HG03432 (cell line): ENCODE measurements at regions not wholly inside any gene's neighbourhood (a gene's known extent, or its start where the extent isn't known, plus 50 kb on each side); places are given as distances from the start of the nearest gene placed in this dataset.
"Not testable (repeated sequence)": the region's sequence is repeated elsewhere in the genome, so short reads cannot be mapped to it uniquely, and the experiment has no call there.

Experiments used
- ATAC-seq: cut with Tn5 transposase; IDR thresholded peaks from one replicate; pipeline ENCODE4 v1.9.1; 2021; ENCODE audit warnings: mild to moderate bottlenecking, moderate library complexity; ENCODE audit not compliant: unreplicated experiment

DNA sequence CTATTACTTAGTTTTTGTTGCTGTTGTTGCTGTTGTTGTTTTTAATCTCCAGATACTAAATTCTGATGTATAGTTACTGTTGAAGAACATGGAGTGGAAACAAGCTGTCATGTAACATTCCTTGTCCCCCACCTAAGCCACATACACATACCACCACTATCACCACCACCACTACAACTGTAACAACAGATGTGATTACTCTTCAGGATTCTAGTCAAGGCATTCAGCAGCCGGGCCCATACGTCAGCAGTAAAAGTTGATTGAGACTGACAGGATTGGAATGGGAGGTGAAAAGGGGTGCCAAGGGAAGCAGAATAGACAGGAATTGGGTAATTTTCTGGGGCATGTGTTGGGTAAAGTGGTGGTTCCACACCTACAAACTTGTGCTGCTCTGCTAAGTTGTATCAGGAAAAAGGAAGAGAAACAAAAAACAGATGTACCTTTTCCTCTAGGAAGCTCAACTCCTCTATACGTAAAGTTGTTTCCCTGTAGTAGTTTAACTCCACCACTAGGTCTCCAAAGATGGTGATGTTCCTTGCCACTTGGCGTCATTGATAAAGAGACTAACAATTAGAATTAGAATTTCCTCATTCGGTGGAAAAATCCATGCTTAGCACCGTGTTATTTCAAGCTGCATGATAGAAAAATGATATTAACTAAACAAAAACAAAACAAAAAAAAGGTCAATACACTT lies 138.6 kb downstream of the ARRDC3 start:
- ATAC-seq: no peak

DNA sequence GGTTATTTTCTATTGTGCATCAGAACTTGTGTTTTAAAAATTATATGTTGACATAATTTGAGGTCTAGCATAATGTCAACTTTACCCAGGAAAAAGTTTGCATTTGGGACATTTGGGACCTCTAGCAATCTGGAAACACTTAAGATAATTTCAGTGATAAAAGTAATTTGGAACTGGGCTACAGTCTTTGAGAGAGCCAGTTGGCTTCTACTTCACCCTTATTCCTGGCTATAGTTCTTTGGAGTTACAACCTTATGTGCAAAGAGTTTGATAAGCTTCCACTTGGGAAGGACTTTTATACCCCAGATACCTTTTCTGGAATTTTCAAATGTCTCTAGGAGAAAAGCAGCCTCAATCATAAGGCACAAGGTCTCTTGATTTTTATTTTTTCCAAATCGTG lies 139.3 kb downstream of the ARRDC3 start:
- no peak for ATAC-seq

DNA sequence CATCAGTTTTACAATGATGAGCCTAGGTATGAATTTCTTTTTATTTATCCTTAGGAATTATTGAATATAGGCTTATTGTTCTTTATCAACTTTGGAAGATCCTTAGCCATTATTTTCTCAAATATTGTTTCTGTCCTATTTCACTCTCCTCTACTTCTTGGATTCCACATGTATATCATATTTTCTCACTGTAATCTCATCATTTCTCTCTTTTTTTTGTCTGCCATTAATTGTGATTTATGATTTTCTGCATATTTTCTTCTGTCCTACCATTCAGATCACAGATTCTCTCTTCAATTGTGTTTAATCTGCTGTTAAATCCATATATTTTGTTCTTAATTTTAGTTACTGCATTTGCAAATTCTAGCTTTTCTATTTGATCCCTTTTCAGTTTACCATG lies 139.8 kb downstream of the ARRDC3 start:
- ATAC-seq: no peak

DNA sequence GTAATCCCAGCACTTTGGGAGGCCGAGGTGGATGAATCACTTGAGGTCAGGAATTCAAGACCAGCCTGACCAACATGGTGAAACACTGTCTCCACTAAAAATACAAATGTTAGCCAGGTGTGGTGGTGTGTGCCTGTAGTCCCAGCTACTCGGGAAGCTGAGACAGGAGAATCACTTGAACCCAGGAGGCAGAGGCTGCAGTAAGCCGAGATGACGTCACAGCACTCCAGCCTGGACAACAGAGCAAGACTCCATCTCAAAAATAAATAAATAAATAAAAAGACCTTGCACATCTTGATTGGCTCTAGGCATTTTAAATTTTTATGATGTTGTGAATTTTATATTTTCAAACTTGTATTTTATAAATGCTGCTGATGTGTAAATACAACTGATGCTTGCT lies 141.7 kb downstream of the ARRDC3 start:
- ATAC-seq: not testable (repeated sequence)

DNA sequence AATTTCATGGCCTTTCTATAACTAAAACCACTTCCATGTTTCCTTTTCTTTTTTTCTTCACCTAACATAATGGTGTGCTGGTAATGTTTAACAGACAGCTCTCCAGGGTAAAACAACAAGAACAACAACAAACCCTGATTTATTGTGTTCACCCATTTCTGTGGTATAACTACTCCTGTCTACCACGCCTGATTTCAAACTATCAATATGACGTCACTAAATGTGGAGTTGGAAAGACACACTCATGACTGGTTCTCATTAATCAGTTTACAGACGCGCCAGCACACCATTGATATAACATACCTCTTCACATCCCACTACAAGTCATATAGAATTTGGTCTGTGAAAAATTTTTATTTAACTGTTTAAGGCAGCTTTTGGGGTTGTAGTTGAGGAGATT lies 142.9 kb downstream of the ARRDC3 start:
- ATAC-seq: no peak

DNA sequence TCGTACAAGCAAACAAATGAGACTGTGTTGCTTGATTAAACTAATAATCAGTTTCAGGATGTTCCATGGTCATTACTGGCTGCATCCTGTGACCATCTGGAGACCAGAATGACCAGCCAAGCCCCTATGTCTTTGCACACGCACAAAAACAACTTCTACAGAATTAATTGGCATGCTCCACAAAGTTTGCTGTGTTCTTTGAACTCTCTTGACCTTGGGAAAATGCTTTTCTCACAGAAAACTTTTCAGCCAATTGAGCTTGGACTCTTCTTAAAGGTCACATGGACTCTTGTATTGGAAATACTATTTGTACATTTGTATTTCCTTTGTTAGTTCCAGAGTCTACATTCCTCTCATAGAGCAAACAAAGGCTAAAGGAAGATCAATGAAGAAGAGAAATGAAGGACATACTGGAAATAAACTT lies 147.8 kb downstream of the ARRDC3 start:
- ATAC-seq: no peak

DNA sequence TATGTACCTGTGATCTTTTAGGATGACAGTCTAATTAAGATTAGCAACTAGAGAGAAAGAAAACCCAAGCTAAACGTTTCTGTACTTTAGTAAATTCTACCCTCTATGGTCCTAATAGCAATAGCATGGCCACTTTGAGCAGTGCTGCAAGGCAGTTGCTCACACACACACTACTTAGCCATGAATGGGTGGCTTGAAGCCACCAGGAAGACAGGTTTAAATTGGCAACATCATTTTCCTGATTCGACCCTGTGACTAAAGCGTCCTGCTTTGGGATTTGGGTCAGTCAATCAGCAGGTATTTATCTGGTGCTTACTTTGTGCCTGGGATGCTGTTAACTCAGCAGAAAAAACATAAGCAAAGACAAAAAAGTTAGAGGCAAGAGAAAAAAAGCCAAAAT lies 150.6 kb downstream of the ARRDC3 start:
- no peak for ATAC-seq

DNA sequence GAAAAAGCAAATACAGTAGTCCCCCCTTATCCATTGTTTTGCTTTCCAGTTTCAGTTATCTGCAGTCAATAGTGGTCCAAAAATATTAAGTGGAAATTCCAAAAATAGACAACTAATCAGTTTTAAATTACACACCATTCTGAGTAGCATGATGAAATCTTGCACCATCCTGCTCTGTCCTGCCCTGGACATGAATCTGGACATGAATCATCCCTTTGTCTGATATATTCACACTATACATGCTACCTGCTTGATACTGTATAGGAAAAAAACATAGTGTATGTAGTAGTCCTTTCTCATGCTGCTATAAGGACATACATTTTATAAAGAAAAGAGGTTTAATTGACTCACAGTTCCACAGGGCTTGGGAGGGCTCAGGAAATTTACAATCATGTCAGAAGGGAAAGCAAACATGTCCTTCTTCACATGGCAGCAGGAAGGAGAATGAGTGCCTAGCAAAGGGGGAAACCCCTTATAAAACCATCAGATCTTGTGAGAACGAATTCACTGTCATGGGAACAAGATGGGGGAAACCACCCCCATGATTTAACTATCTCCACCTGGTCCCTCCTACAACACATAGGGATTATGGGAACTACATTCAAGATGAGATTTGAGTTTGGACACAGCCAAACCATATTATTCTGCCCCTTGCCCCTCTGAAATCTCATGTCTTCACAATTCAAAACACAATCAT lies 153.9 kb downstream of the ARRDC3 start:
- no peak for ATAC-seq

DNA sequence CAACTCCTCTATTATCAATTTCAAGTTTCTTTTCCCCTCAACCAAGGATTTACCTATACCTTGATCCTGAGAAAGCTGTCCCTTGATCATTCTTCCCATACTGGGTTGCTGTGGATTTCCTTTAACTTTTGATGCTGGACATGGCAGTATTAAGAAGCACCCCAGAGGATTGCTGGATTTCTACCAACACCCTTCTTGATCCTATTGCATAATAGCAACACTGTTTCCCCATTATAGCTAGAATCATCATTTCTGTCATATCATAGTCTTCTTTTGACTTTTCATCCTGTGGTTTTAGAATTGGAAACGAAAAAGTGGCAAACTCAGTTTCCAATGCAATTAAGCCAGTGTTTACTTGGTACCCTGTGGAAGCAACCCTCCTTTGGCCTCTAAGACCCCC lies 154.9 kb downstream of the ARRDC3 start:
- ATAC-seq: no peak

DNA sequence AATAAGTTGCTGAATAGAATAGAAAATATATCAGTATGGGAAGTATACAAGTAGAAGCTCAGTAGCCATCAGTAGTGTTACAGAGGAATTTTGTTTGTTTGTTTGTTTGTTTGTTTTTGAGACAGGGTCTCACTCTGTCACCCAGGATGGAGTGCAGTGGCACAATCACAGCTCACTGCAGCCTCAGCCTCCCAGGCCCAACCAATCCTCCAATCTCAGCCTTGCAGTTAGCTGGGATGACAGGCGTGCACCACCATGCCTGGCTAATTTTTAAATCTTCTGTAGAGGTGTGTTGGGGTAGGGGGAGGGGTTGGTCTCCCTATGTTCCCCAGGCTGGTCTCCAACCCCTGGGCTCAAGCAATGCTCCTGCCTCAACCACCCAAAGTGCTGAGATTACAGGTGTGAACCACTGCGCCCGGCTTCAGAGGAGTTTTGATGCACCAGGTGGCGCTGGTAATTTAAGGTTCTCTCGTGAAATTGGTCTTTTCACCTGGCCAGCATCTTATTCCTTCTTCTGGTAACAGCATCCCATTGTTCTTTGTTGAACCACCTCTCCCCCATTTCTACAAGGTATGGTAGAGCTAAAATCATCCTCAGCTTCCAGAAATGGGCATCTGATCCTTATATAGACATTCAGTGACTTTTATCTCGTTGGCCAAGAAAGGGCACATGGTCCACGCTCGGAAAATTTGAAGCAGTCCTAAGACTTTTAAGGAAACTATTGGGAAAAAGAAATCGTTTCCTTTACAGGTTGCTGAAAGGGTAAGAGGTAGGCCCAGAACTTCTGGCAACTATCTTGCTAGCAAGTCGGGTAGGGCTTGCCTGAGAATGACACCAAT lies 157.1 kb downstream of the ARRDC3 start:
- peak; percentile 85 for ATAC-seq

DNA sequence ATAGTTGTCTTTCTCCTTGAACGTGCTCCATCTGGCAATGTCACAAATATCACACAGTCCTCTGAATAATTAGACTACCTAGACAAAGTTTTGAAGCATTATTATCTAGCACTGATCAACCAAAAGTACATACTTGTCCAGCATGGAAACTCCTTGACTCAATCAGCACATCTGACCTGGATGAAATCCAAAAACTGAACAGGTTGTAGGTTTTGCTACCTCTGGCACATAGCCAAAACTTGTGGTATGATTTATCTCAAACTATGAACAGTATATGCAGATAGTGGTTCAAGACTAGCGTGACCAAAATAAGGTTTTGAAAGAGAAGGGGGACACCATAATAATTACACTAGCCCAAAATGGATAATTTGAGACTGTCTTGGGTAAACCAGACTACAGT lies 158.1 kb downstream of the ARRDC3 start:
- no peak for ATAC-seq

DNA sequence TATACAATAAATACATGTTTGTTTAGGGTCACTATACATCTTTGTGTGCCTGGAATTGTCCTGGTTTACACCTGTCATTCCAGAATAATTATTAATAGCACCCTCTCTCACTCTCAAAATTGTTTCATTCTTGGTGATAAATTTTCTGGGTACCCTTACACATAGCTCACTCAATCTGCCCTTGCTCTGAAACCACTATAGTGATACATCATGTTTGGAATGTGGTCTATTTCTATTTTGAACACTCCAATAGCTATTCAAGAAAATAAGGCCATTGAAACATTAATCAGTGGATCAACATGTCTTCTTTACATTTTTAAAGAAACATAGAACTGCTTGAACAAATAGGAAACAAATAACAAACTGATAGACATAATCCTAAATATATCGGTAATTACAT lies 158.7 kb downstream of the ARRDC3 start:
- no peak for ATAC-seq

DNA sequence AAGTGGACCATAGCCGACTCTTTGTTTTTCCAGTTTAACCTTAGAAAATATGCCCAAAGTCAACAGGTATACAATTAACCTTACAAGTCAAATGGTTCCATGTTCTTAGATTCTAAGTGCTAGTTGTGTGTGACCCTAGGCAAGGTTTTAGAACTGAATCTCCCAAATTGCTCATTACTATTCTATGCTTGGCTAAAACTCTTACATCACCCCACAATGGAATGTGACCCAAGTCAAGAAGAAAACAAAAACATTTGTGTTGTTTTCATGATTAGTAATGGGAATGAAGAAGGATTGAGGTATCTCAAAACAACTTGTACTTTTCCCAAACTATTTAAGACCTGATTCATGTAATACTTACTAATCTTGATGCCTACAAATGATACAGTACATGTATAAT lies 159.2 kb downstream of the ARRDC3 start:
- ATAC-seq: no peak

DNA sequence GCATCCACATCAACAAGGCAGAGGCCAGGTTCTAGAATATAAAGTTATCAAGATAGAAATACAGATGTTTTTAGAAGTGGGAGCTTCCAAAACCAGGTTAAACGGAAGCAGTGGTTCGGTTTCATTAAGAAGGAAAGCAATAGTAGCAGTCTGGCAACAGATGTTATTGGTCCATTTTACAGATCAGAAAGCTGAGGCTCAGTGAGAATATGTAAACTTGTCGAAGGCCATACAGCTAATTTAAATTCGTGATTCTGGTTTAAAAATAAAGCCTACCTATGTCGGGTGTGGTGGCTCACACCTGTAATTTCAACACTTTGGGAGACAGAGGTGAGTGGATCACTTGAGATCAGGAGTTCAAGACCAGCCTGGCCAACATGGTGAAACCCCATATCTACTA lies 160.6 kb downstream of the ARRDC3 start:
- no peak for ATAC-seq

DNA sequence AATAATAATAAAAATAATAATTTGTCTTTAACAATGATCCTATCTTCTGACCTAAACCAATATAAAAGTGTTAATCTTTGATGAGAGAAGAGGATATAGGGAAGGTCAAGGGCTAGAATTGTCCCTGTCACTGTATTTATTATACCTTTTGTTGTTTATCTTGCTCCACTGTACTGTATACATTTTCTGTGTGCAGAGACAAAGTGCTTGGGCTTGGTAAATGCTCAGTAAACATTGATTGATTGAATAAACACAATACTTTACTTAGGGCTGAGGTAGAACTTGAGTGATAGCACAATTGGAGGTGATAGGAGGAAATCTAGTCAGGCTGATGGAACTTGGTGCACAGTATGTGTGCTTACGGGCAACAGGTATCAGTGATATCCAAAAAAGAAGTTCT lies 161.2 kb downstream of the ARRDC3 start:
- ATAC-seq: no peak

DNA sequence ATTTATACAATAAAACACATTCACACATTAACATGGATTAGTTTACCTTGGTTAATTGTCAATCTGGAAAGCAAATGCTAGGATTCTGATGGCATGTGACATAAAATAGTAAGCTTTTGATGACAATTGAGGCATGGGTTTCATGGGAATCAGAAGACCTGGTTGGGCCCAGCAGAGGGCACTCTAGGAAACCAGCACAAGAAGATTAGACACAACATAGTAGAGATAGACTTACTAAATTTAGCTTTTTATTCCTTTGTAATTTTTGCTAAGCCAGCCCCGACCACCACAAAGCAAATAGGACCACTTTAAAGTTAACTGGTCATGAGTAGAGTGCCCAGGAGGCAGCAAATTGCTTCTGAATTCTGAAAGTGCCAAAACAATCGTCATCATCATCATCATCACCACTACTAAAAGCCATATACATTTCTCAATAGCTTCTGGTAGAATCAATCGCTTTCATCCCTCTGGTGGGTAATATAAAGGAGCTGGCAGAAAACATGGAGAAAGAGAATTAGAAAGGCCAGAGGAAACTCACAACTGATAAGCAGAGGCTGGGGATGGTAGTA lies 163.2 kb downstream of the ARRDC3 start:
- no peak for ATAC-seq

DNA sequence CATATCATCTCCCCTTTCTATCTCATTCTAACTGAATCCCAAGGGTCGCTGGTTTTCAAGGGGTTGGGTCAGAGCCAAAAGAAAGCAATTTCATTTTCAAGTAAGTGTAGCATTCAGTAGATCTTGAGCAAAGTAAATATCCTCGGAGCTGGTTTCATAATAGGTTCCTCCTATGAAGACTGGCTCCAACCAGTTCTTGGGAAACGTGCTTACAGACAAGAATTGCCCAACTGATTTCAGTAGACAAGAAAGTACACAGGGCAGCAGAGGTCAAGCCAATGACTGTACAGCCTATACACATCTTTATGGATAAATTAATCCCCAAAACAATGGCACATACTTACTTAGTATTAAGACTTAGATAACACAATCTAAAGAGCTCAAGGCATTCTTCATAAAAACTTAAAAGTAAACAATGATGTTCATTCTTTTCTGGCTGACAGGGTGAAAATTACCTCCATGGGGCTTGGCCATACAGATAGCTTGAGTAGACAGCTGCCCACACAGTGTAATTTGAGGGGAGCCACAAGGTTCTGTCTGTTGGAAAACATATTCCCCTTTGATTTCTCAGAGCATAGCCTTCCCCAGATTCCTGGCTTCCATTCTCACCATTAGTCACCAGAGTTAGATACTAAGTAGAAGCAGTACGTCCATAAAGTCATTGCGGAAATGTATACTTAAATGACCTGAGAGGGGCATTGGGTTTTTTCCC lies 163.9 kb downstream of the ARRDC3 start:
- no peak for ATAC-seq

DNA sequence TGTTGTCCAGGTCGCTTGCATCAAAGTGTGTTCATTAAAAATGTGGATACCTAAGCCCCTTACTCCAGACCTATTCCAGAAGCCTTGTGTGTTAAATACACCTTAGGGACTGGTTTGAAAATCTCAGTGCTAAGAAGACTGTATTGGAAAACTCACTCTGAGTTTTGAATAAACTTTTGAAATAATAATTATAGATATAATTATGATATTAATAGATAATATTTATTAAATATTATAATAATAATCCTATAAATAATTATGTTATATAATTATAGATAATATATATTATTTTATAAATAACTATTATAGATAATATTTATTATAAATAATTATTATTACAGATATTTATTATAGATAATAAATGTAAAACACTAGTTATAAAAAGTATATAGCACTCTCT lies 165.3 kb downstream of the ARRDC3 start:
- no peak for ATAC-seq

DNA sequence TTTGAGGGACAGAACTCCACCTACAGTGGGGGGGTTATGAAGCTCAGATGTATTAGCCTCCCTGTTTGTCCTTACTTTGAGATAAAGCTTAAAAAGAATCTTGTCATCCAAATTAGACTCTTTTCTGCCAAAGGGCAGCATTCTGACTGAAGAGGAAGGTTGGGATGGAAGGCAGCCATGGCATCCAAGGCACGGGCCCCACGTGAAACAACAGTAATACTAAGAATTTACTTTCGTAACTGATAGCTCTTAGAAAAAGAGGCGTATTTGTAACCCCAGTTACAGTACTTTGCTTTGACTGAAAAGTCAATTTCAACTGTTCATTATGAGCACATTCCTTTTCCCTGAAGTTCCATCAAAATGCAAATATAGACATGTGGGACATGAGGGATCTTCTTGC lies 168.5 kb downstream of the ARRDC3 start:
- no peak for ATAC-seq
